Left colon (tissue), 2 donors: ENCODE measurements at regions not wholly inside any gene's neighbourhood (a gene's known extent, or its start where the extent isn't known, plus 50 kb on each side); places are given as distances from the start of the nearest gene placed in this dataset.

Experiments used
- ATAC-seq: fragments of 200-7000 bp; cut with Tn5 transposase; one replicate; pipeline ENCODE4 v1.9.1; 2020; ENCODE audit warnings: mild to moderate bottlenecking, moderate library complexity
- DNase-seq, 2 donors: peaks; one replicate each; pipeline ENCODE4 v3.0.0-alpha.2; 2020
- intact Hi-C, 2 donors: fragments of 100-400 bp; cut with DNase I in 1 of 2; cut with micrococcal nuclease in 1 of 2; formaldehyde crosslinking; loops; one replicate each; pipeline versions ENCODE4 v1.11.2 to v1.14.0; 2022; cut with DNase I, micrococcal nuclease
- donor health status: DM: no; HTN: no; CAD: no.
- donor health status: DM: yes; HTN: yes; CAD: no.

- DNase-seq: no peak
- intact Hi-C loops: no loop called here
- no peak for ATAC-seq
These were observed 843.4 kb downstream of the TMEM182 start for GRCh38 chr2:103605071-103605780.

- intact Hi-C loops: no loop called here
- DNase-seq (no peak), ATAC-seq (no peak)
These were observed 853.8 kb downstream of the TMEM182 start for GRCh38 chr2:103615611-103616105.

GRCh38 chr2:103616891-103617290 lies 855.1 kb downstream of the TMEM182 start:
- DNase-seq (no peak), ATAC-seq (no peak)
- intact Hi-C loops: no loop called here

- DNase-seq (no peak), ATAC-seq (no peak)
- intact Hi-C loops: no loop called here
These were observed 856.3 kb downstream of the TMEM182 start for GRCh38 chr2:103618112-103618511.

GRCh38 chr2:103627301-103627700 lies 865.5 kb downstream of the TMEM182 start:
- DNase-seq: no peak
- intact Hi-C loops: no loop called here
- ATAC-seq: no peak

- intact Hi-C loops: no loop called here
- ATAC-seq: no peak
- DNase-seq: no peak
These were observed 877.1 kb downstream of the TMEM182 start for GRCh38 chr2:103638978-103639377.

GRCh38 chr2:103656558-103656957 lies 894.7 kb downstream of the TMEM182 start:
- intact Hi-C loops: no loop called here
- ATAC-seq: no peak
- no peak for DNase-seq

GRCh38 chr2:103660519-103660918 lies 898.7 kb downstream of the TMEM182 start:
- intact Hi-C loops: no loop called here
- ATAC-seq: no peak

GRCh38 chr2:103660947-103661346 lies 899.1 kb downstream of the TMEM182 start:
- intact Hi-C loops: no loop called here
- no peak for DNase-seq
- no peak for ATAC-seq

More at GRCh38 chr2:103660519-103660918, 898.7 kb downstream of the TMEM182 start:
- DNase-seq: no peak

- DNase-seq (no peak), ATAC-seq (no peak)
- intact Hi-C loops: no loop called here
These were observed 902.9 kb downstream of the TMEM182 start for GRCh38 chr2:103664690-103665089.

GRCh38 chr2:103667335-103667884 lies 905.6 kb downstream of the TMEM182 start:
- intact Hi-C loops: no loop called here
- ATAC-seq (no peak), DNase-seq (no peak)

GRCh38 chr2:103669531-103669930 lies 907.7 kb downstream of the TMEM182 start:
- DNase-seq (no peak), ATAC-seq (no peak)
- intact Hi-C loops: no loop called here
